Fibroblast of lung (primary cell): ENCODE measurements at regions not wholly inside any gene's neighbourhood (a gene's known extent, or its start where the extent isn't known, plus 50 kb on each side); places are given as distances from the start of the nearest gene placed in this dataset.

Experiments used
- DNase-seq, 2 donors: peaks; one replicate each; pipeline versions ENCODE4 v3.0.0 to v3.0.0-alpha.2; 2010; ENCODE audit warnings: low read depth in 2 of 2
- H2AFZ ChIP-seq: 2 replicates; pipeline ENCODE4 v1.5.1; 2012; ENCODE audit warnings: low read length, control low read depth, inconsistent platforms
- H3K27ac ChIP-seq: 2 replicates; pipeline ENCODE4 v1.5.1; 2011; ENCODE audit warnings: low read length, control low read depth; ENCODE audit not compliant: insufficient read depth
- H3K27me3 ChIP-seq: 2 replicates; pipeline ENCODE4 v1.5.1; 2011; ENCODE audit warnings: mild to moderate bottlenecking, low read length; ENCODE audit not compliant: control insufficient read depth, insufficient read depth
- H3K36me3 ChIP-seq: 2 replicates; pipeline ENCODE4 v1.5.1; 2011; ENCODE audit warnings: low read length; ENCODE audit not compliant: control insufficient read depth, insufficient read depth
- H3K4me1 ChIP-seq: 2 replicates; pipeline ENCODE4 v1.5.1; 2011; ENCODE audit warnings: low read length; ENCODE audit not compliant: control insufficient read depth, insufficient read depth; ENCODE audit errors: extremely low read depth
- H3K4me2 ChIP-seq: 2 replicates; pipeline ENCODE4 v1.5.1; 2011; ENCODE audit warnings: low read length, control low read depth; ENCODE audit not compliant: insufficient read depth; ENCODE audit errors: extremely low read depth
- H3K4me3 ChIP-seq, 4 experiments: fragments of 200-600 bp in 1 of 4; sonication (generic) in 1 of 4; replicated peaks in 1 of 4; 2 replicates each; pipeline ENCODE4 v1.5.1; 2011 to 2016; ENCODE audit warnings: low read length in 4 of 4, low read depth in 3 of 4, mild to moderate bottlenecking in 3 of 4, control low read depth in 2 of 4, inconsistent platforms in 1 of 4, mixed read lengths in 1 of 4; ENCODE audit not compliant: insufficient read depth in 1 of 4; ENCODE audit errors: control extremely low read depth in 1 of 4
- H3K79me2 ChIP-seq: 2 replicates; pipeline ENCODE4 v1.5.1; 2012; ENCODE audit warnings: mild to moderate bottlenecking, low read length, inconsistent platforms; ENCODE audit not compliant: control insufficient read depth, insufficient read depth
- H3K9ac ChIP-seq: 2 replicates; pipeline ENCODE4 v1.5.1; 2011; ENCODE audit warnings: mild to moderate bottlenecking, low read length, control low read depth; ENCODE audit not compliant: insufficient read depth
- H3K9me3 ChIP-seq: 2 replicates; pipeline ENCODE4 v1.5.1; 2012; ENCODE audit warnings: low read depth, low read length; ENCODE audit not compliant: control insufficient read depth, insufficient read depth
- H4K20me1 ChIP-seq: 2 replicates; pipeline ENCODE4 v1.5.1; 2011; ENCODE audit warnings: low read length; ENCODE audit not compliant: control insufficient read depth, insufficient read depth; ENCODE audit errors: extremely low read depth
- EZH2 ChIP-seq: IDR thresholded peaks from 2 replicates; pipeline ENCODE4 v1.5.1; 2012; ENCODE audit warnings: low read length, control low read depth, mild to moderate bottlenecking; ENCODE audit errors: missing control alignments
- TF ChIP-seq, protein P1 (sequence below), 2 donors: IDR thresholded peaks in 1 of 2; conservative IDR thresholded peaks in 1 of 2; 1 replicate in 1 of 2; 2 replicates in 1 of 2; pipeline ENCODE4 v1.5.1; 2011 to 2012; ENCODE audit warnings: low read length in 2 of 2, control low read depth in 1 of 2, inconsistent platforms in 1 of 2, low read depth in 1 of 2, mild to moderate bottlenecking in 1 of 2

DNA sequence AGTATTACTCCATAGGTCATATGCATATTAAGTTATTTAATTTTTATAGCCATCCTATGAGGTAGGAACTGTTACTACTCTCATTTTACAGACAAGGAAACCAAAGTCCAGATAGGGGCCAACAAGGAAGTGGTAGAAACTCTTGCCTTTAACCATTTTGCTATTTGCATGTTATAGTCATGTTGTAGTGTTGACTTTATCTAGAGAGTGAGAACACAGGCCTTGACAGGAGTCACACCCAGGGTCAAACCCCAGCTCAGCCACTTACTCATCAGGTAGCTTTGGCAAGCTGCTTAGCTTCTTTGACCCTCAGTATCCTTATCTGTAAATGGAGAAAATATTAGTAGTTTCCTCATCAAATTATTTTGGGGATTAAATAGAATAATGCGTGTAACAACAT, 156.2 kb downstream of the CAND1 start:
- Histone ChIP-seq H3K79me2 (no peaks in the 10 kb centered on the region), H3K27me3 (no peaks in the 10 kb centered on the region), H3K9me3 (no peaks in the 10 kb centered on the region), H3K9ac (no peak overlapping the region), H3K27ac (no peak overlapping the region), H3K4me3 (no peak overlapping the region), H3K4me2 (no peak overlapping the region), H2AFZ (no peak overlapping the region), H3K4me1 (peaks cover 8% of the 10 kb centered on the region), H3K36me3 (no peaks in the 10 kb centered on the region), H4K20me1 (no peaks in the 10 kb centered on the region)
- DNase-seq, result no peak
- TF ChIP-seq EZH2, result no peak
- TF ChIP-seq, protein P1, sequence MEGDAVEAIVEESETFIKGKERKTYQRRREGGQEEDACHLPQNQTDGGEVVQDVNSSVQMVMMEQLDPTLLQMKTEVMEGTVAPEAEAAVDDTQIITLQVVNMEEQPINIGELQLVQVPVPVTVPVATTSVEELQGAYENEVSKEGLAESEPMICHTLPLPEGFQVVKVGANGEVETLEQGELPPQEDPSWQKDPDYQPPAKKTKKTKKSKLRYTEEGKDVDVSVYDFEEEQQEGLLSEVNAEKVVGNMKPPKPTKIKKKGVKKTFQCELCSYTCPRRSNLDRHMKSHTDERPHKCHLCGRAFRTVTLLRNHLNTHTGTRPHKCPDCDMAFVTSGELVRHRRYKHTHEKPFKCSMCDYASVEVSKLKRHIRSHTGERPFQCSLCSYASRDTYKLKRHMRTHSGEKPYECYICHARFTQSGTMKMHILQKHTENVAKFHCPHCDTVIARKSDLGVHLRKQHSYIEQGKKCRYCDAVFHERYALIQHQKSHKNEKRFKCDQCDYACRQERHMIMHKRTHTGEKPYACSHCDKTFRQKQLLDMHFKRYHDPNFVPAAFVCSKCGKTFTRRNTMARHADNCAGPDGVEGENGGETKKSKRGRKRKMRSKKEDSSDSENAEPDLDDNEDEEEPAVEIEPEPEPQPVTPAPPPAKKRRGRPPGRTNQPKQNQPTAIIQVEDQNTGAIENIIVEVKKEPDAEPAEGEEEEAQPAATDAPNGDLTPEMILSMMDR (conservative IDR thresholded peaks at IDR 0.05 in 1 of 2, IDR thresholded peaks at IDR 0.05 in 1 of 2; ENCODE audit: low read depth in 1 of 2, low read length in 2 of 2), result no peak

DNA sequence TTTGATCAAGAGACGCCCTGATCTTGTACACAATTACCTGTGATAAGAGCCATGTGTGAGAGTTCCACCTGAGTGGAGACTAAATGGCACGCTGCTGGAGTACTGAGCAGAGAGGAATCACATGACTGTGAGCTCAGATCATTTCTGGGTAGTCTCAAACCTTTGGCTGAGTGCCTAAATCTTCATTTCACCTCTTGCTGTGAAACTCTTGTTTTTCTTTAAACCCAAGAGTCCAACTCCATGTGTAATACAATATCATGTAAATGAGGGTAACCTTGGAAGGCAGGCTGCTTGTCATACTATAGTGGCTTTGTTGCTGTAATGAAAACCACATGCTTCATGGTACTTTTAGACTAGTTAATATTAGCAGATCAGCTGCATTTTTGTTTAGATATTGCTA, 156.9 kb downstream of the CAND1 start:
- Histone ChIP-seq H3K4me3 (no peak overlapping the region), H3K27ac (no peak overlapping the region), H4K20me1 (no peaks in the 10 kb centered on the region), H3K4me1 (peaks cover 8% of the 10 kb centered on the region), H3K9ac (no peak overlapping the region), H3K36me3 (no peaks in the 10 kb centered on the region), H3K27me3 (no peaks in the 10 kb centered on the region), H3K79me2 (no peaks in the 10 kb centered on the region), H2AFZ (no peak overlapping the region), H3K9me3 (no peaks in the 10 kb centered on the region), H3K4me2 (peak overlapping the region; percentile 1)
- TF ChIP-seq EZH2, result no peak
- TF ChIP-seq, protein P1 (conservative IDR thresholded peaks at IDR 0.05 in 1 of 2, IDR thresholded peaks at IDR 0.05 in 1 of 2; ENCODE audit: low read depth in 1 of 2, low read length in 2 of 2), result no peak
- peak; percentile 83 to 84 for DNase-seq

DNA sequence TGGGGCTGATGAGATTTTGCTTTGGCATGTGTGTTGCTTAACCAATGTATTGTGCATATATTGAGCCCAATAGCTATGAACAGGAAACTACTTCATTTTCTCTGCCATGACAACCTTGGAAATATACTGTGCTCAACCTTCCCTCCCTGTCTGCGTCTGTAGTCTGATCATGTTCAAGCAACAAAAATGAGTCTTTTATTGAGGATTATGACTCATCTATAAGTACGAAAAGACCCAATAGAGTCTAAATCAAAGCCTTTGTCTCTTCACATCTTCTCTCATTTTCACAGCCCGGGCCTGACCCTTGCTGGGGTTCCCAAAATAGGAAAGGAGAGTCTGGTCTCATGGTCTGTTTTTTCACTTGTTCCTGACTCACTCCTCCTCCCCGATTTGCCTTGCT, 158.2 kb downstream of the CAND1 start:
- Histone ChIP-seq H3K4me2 (no peak overlapping the region), H3K4me3 (no peak overlapping the region), H3K27ac (no peak overlapping the region), H3K9me3 (no peaks in the 10 kb centered on the region), H3K27me3 (no peaks in the 10 kb centered on the region), H3K9ac (no peak overlapping the region), H3K36me3 (no peaks in the 10 kb centered on the region), H2AFZ (no peak overlapping the region), H3K79me2 (no peaks in the 10 kb centered on the region), H3K4me1 (peaks cover 8% of the 10 kb centered on the region), H4K20me1 (no peaks in the 10 kb centered on the region)
- TF ChIP-seq EZH2, result no peak
- TF ChIP-seq, protein P1 (conservative IDR thresholded peaks at IDR 0.05 in 1 of 2, IDR thresholded peaks at IDR 0.05 in 1 of 2; ENCODE audit: low read depth in 1 of 2, low read length in 2 of 2), result no peak
- no peak for DNase-seq
